Stimulated activated CD4-positive, alpha-beta T cell treated with anti-CD3 and anti-CD28 coated beads, Interleukin-1b, Interleukin-23, amount 100 ng/mL, for 4 hours (primary cell): ENCODE measurements at regions not wholly inside any gene's neighbourhood (a gene's known extent, or its start where the extent isn't known, plus 50 kb on each side); places are given as distances from the start of the nearest gene placed in this dataset.

Source experiments
- DNase-seq, 2 donors: peaks; one replicate each; pipeline ENCODE4 v3.0.0-alpha.2; 2020; ENCODE audit warnings: low read depth in 2 of 2

- DNase-seq, result no peak
Measured at GRCh38 chr6:140071601-140072062, 697.2 kb upstream of the CITED2 start.

GRCh38 chr6:140070846-140071473 lies 696.5 kb upstream of the CITED2 start:
- DNase-seq, result no peak

- DNase-seq, result no peak
Measured at GRCh38 chr6:140069576-140069975, 695.1 kb upstream of the CITED2 start.

GRCh38 chr6:140068801-140069200 lies 694.4 kb upstream of the CITED2 start:
- DNase-seq, result no peak

GRCh38 chr6:140064366-140064765 lies 689.9 kb upstream of the CITED2 start:
- no peak for DNase-seq

- no peak for DNase-seq
Measured at GRCh38 chr6:140063021-140063399, 688.6 kb upstream of the CITED2 start.

- DNase-seq, result no peak
Measured at GRCh38 chr6:140062043-140063020, 687.9 kb upstream of the CITED2 start.

- DNase-seq, result no peak
Measured at GRCh38 chr6:140061110-140062042, 686.9 kb upstream of the CITED2 start.

- DNase-seq, result no peak
Measured at GRCh38 chr6:140059947-140060346, 685.5 kb upstream of the CITED2 start.

- DNase-seq, result no peak
Measured at GRCh38 chr6:140058863-140059262, 684.4 kb upstream of the CITED2 start.

GRCh38 chr6:140052736-140053729 lies 678.6 kb upstream of the CITED2 start:
- no peak for DNase-seq

GRCh38 chr6:140051521-140052512 lies 677.4 kb upstream of the CITED2 start:
- no peak for DNase-seq

- DNase-seq, result no peak
Measured at GRCh38 chr6:140050101-140050995, 675.9 kb upstream of the CITED2 start.

- DNase-seq, result no peak
Measured at GRCh38 chr6:140049251-140049650, 674.8 kb upstream of the CITED2 start.

- no peak for DNase-seq
Measured at GRCh38 chr6:140048202-140048790, 673.8 kb upstream of the CITED2 start.

- DNase-seq, result no peak
Measured at GRCh38 chr6:140047321-140047720, 672.9 kb upstream of the CITED2 start.

GRCh38 chr6:140046016-140046632 lies 671.7 kb upstream of the CITED2 start:
- DNase-seq, result no peak
